C4-2B (cell line): ENCODE measurements at regions not wholly inside any gene's neighbourhood (a gene's known extent, or its start where the extent isn't known, plus 50 kb on each side); places are given as distances from the start of the nearest gene placed in this dataset.

Source experiments
- ZFX ChIP-seq: fragments of 450-650 bp; IDR thresholded peaks from 2 replicates; pipeline ENCODE4 v1.6.1; 2017
- TF ChIP-seq, protein P1 (sequence below): fragments of 450-650 bp; conservative IDR thresholded peaks from 2 replicates; pipeline ENCODE4 v1.5.1; 2017; ENCODE audit warnings: mild to moderate bottlenecking

DNA sequence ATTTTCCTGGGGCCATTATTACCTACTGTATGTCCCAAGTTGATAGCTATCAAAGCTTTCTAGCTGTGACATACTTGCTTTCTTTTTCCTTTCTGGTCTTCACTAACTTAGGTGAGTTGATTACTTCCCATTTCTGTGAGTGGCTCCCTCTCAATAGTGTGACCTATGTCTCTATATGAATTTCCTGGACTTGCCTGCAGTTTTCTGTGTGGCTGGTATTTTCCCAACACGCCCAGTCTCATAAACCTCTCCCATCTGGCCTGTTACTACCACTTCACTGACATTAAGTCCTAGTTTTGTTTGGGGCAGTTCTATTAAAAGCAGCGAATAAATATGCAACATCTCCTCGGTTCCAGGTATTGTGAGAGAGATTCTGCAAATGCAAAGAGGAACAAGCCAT is 671.2 kb downstream of the SI start:
- TF ChIP-seq, protein P1, sequence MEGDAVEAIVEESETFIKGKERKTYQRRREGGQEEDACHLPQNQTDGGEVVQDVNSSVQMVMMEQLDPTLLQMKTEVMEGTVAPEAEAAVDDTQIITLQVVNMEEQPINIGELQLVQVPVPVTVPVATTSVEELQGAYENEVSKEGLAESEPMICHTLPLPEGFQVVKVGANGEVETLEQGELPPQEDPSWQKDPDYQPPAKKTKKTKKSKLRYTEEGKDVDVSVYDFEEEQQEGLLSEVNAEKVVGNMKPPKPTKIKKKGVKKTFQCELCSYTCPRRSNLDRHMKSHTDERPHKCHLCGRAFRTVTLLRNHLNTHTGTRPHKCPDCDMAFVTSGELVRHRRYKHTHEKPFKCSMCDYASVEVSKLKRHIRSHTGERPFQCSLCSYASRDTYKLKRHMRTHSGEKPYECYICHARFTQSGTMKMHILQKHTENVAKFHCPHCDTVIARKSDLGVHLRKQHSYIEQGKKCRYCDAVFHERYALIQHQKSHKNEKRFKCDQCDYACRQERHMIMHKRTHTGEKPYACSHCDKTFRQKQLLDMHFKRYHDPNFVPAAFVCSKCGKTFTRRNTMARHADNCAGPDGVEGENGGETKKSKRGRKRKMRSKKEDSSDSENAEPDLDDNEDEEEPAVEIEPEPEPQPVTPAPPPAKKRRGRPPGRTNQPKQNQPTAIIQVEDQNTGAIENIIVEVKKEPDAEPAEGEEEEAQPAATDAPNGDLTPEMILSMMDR = no peak
- TF ChIP-seq ZFX = no peak
